GM12891 (cell line): ENCODE measurements at regions not wholly inside any gene's neighbourhood (a gene's known extent, or its start where the extent isn't known, plus 50 kb on each side); places are given as distances from the start of the nearest gene placed in this dataset.

Source experiments
- PAX5 ChIP-seq: IDR thresholded peaks from 2 replicates; pipeline ENCODE4 v1.6.1; 2011; ENCODE audit warnings: low read length, moderate library complexity, mild to moderate bottlenecking; ENCODE audit not compliant: insufficient read depth, severe bottlenecking
- POLR2A ChIP-seq: IDR thresholded peaks from 2 replicates; pipeline ENCODE4 v1.6.1; 2011; ENCODE audit warnings: low read depth, low read length, control low read depth
- POLR2AphosphoS5 ChIP-seq: IDR thresholded peaks from 2 replicates; pipeline ENCODE4 v1.6.1; 2011; ENCODE audit warnings: low read depth, low read length, control low read depth
- POU2F2 ChIP-seq: IDR thresholded peaks from 2 replicates; pipeline ENCODE4 v1.6.1; 2011; ENCODE audit warnings: low read depth, mild to moderate bottlenecking, control low read depth, low read length, moderate library complexity
- TAF1 ChIP-seq: IDR thresholded peaks from 2 replicates; pipeline ENCODE4 v1.6.1; 2011; ENCODE audit warnings: low read depth, low read length, control low read depth

DNA sequence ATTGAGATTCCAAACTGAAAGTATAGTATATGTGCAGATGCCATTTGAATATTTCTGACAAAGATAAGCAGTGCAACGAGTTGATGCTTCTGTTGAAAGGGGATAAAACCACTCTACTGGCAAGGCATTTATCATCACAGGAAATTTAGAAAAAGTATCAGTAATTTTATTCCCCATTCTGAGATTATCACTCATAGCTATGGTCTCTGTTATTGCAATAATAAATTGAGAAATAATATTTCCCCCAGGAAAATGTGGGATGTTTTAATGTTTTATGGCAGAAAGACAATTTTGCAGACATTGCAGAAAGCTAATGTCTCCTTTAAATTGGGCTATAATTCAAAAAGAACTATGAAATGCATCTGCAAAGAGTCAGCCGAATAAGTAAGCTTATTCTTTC is 1612.7 kb upstream of the ACO1 start:
- TF ChIP-seq POLR2AphosphoS5 (no peak), POLR2A (no peak), TAF1 (no peak), POU2F2 (no peak), PAX5 (no peak)
